ENCODE measurements at regions not wholly inside any gene's neighbourhood (a gene's known extent, or its start where the extent isn't known, plus 50 kb on each side); places are given as distances from the start of the nearest gene placed in this dataset.

DNA sequence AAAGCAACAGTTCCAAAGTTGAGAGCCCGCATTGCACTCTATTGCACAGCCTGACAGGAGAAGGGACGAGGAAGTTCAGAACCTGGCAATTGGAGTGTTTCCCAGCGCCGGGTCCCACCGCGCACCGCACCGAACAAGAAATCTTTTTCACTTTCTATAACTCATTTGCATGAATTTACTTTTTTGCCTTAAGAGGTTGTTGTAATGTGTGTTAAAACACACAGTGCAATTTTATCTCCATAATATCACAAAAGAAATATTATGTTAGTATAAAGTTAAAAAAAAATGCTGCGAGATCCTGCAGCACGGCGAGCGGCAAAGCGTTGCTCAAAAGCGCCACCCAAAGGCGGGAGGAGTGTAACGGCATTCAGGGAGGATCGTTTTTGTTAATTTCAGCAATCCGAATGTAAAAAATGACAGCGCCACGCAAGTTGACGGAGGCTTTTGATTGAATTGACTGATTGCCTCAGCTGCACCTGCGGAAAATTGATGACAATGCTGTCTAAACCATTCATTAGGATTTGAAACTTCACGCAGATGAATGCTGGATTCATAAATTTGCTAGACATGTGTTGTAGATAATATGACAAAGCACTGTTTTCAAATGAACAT is 303.6 kb upstream of the ZNF507 start:
- Histone ChIP-seq H4K8ac (ENCODE audit: low read depth, low read length) (no peak overlapping the region), H3K4me3 (ENCODE audit: low read length in 2 of 2) (no peak overlapping the region), H3K27me3 (ENCODE audit: control insufficient read depth in 3 of 3, insufficient read depth in 3 of 3, low read depth in 1 of 3, low read length in 3 of 3) (peaks cover 0 to 38% (median 3%) of the 10 kb centered on the region in 3 experiments), H2AFZ (ENCODE audit: low read length) (no peak overlapping the region), H3K4me1 (ENCODE audit: control insufficient read depth in 2 of 2, insufficient read depth in 1 of 2, low read depth in 1 of 2, low read length in 2 of 2) (no peaks in the 10 kb centered on the region), H3K23ac (ENCODE audit: low read depth, low read length, poor library complexity) (no peak overlapping the region), H3K9me3 (replicated peaks in 1 of 2; ENCODE audit: control insufficient read depth in 2 of 2, insufficient read depth in 1 of 2, low read depth in 1 of 2, low read length in 2 of 2) (no peaks in the 10 kb centered on the region), H3K18ac (ENCODE audit: low read length) (no peak overlapping the region), H4K91ac (ENCODE audit: low read depth, low read length, poor library complexity) (no peak overlapping the region), H2BK120ac (ENCODE audit: low read depth, low read length) (no peak overlapping the region), H3K79me1 (ENCODE audit: low read depth, low read length) (no peaks in the 10 kb centered on the region), H3K9ac (ENCODE audit: low read depth, low read length, poor library complexity) (no peak overlapping the region), H3K27ac (replicated peaks; ENCODE audit: low read length) (no peak overlapping the region), H3K14ac (ENCODE audit: low read length) (no peak overlapping the region), H2BK5ac (ENCODE audit: low read length) (no peak overlapping the region), H2BK12ac (ENCODE audit: low read length) (no peak overlapping the region), H2BK15ac (ENCODE audit: low read length) (no peak overlapping the region), H2AK5ac (ENCODE audit: low read depth, low read length) (no peak overlapping the region), H3K36me3 (replicated peaks in 1 of 2; ENCODE audit: control insufficient read depth in 2 of 2, insufficient read depth in 2 of 2, low read length in 2 of 2) (no peaks in the 10 kb centered on the region), H3K4me2 (ENCODE audit: insufficient read depth, low read length, poor library complexity, severe bottlenecking) (peak overlapping the region; percentile 38), H3K4ac (ENCODE audit: low read length) (no peak overlapping the region)
- DNase-seq (ENCODE audit: low spot score): peak; percentile 57
- WGBS, 2 donors (ENCODE audit: extremely low coverage in 2 of 2, insufficient read length in 2 of 2, insufficient replicate concordance in 1 of 2): no CpG with 5 or more reads among the region's 23 CpGs

DNA sequence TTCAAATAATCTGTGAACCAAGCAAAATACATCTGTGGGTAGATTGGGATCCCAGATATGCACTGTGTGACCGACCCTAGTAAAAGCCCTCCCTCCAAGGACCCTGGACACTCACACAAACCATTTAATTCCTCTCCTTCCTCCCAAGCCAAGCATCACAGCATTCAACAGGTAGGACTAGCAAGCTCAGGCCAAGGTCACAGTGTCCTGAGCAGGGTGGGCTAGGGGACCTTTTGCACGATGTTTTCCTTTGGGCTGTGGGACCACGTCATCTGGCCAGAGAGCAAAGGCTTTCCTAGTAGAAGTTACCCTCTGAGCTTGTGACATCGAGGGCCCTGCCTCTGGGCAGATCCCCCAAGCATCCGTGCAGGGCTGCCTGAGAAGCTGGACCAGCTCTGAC is 297.6 kb upstream of the ZNF507 start:
- Histone ChIP-seq H3K4ac (ENCODE audit: low read length) (no peak overlapping the region), H3K79me1 (ENCODE audit: low read depth, low read length) (no peaks in the 10 kb centered on the region), H2BK5ac (ENCODE audit: low read length) (no peak overlapping the region), H2BK15ac (ENCODE audit: low read length) (no peak overlapping the region), H2BK12ac (ENCODE audit: low read length) (no peak overlapping the region), H3K27me3 (ENCODE audit: control insufficient read depth in 3 of 3, insufficient read depth in 3 of 3, low read depth in 1 of 3, low read length in 3 of 3) (peaks cover 0 to 10% (median 0%) of the 10 kb centered on the region in 3 experiments), H3K27ac (replicated peaks; ENCODE audit: low read length) (no peak overlapping the region), H4K8ac (ENCODE audit: low read depth, low read length) (no peak overlapping the region), H2BK120ac (ENCODE audit: low read depth, low read length) (no peak overlapping the region), H3K9me3 (replicated peaks in 1 of 2; ENCODE audit: control insufficient read depth in 2 of 2, insufficient read depth in 1 of 2, low read depth in 1 of 2, low read length in 2 of 2) (no peaks in the 10 kb centered on the region), H3K9ac (ENCODE audit: low read depth, low read length, poor library complexity) (no peak overlapping the region), H2AK5ac (ENCODE audit: low read depth, low read length) (no peak overlapping the region), H3K4me2 (ENCODE audit: insufficient read depth, low read length, poor library complexity, severe bottlenecking) (no peak overlapping the region), H3K36me3 (replicated peaks in 1 of 2; ENCODE audit: control insufficient read depth in 2 of 2, insufficient read depth in 2 of 2, low read length in 2 of 2) (no peaks in the 10 kb centered on the region), H3K4me3 (ENCODE audit: low read length in 2 of 2) (no peak overlapping the region), H3K4me1 (ENCODE audit: control insufficient read depth in 2 of 2, insufficient read depth in 1 of 2, low read depth in 1 of 2, low read length in 2 of 2) (no peaks in the 10 kb centered on the region), H2AFZ (ENCODE audit: low read length) (no peak overlapping the region), H4K91ac (ENCODE audit: low read depth, low read length, poor library complexity) (no peak overlapping the region), H3K14ac (ENCODE audit: low read length) (no peak overlapping the region), H3K23ac (ENCODE audit: low read depth, low read length, poor library complexity) (no peak overlapping the region), H3K18ac (ENCODE audit: low read length) (no peak overlapping the region)
- no peak for DNase-seq (ENCODE audit: low spot score)
- no CpG with 5 or more reads among the region's 5 CpGs for WGBS, 2 donors (ENCODE audit: extremely low coverage in 2 of 2, insufficient read length in 2 of 2, insufficient replicate concordance in 1 of 2)

GRCh38 chr19:32053376-32053775 is 292.0 kb upstream of the ZNF507 start:
- WGBS, 2 donors (ENCODE audit: extremely low coverage in 2 of 2, insufficient read length in 2 of 2, insufficient replicate concordance in 1 of 2): no CpG with 5 or more reads among the region's 3 CpGs
- H3K4me3 ChIP-seq (ENCODE audit: low read length in 2 of 2): no peak overlapping the region
- H2AFZ ChIP-seq (ENCODE audit: low read length): no peak overlapping the region
- no peaks in the 10 kb centered on the region for H3K79me1 ChIP-seq (ENCODE audit: low read depth, low read length)
- no peak overlapping the region for H2BK12ac ChIP-seq (ENCODE audit: low read length)
- no peak overlapping the region for H2AK5ac ChIP-seq (ENCODE audit: low read depth, low read length)
- no peak overlapping the region for H3K18ac ChIP-seq (ENCODE audit: low read length)
- H3K36me3 ChIP-seq (replicated peaks in 1 of 2; ENCODE audit: control insufficient read depth in 2 of 2, insufficient read depth in 2 of 2, low read length in 2 of 2): no peaks in the 10 kb centered on the region
- H3K9me3 ChIP-seq (replicated peaks in 1 of 2; ENCODE audit: control insufficient read depth in 2 of 2, insufficient read depth in 1 of 2, low read depth in 1 of 2, low read length in 2 of 2): no peaks in the 10 kb centered on the region
- H3K27ac ChIP-seq (replicated peaks; ENCODE audit: low read length): no peak overlapping the region
- DNase-seq (ENCODE audit: low spot score): no peak
- H3K4ac ChIP-seq (ENCODE audit: low read length): no peak overlapping the region
- no peak overlapping the region for H3K14ac ChIP-seq (ENCODE audit: low read length)
- H3K23ac ChIP-seq (ENCODE audit: low read depth, low read length, poor library complexity): no peak overlapping the region
- H2BK15ac ChIP-seq (ENCODE audit: low read length): no peak overlapping the region
- H4K8ac ChIP-seq (ENCODE audit: low read depth, low read length): no peak overlapping the region
- no peaks in the 10 kb centered on the region for H3K4me1 ChIP-seq (ENCODE audit: control insufficient read depth in 2 of 2, insufficient read depth in 1 of 2, low read depth in 1 of 2, low read length in 2 of 2)
- H3K27me3 ChIP-seq (ENCODE audit: control insufficient read depth in 3 of 3, insufficient read depth in 3 of 3, low read depth in 1 of 3, low read length in 3 of 3): no peaks in the 10 kb centered on the region
- H2BK5ac ChIP-seq (ENCODE audit: low read length): no peak overlapping the region
- H2BK120ac ChIP-seq (ENCODE audit: low read depth, low read length): no peak overlapping the region
- no peak overlapping the region for H3K4me2 ChIP-seq (ENCODE audit: insufficient read depth, low read length, poor library complexity, severe bottlenecking)
- H4K91ac ChIP-seq (ENCODE audit: low read depth, low read length, poor library complexity): no peak overlapping the region
- H3K9ac ChIP-seq (ENCODE audit: low read depth, low read length, poor library complexity): no peak overlapping the region

DNA sequence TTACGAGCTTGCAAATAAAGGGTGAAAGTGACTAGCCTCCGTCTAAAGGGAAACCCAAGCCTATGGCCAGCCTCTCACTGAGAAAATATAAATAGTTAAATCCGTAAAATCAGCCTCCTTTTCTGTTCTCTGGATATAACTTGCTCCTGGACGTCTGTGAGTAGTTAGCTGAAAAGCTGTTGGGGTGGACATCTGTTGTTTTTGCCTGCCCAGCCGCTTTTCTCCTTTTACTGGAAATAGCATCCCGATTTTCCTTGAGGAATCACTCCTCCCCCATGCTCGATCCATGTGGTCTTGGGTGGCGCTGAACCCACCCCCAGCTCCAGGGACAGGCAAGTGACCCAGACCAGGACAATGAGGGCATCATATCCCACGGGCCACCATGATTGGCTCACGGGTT is 291.5 kb upstream of the ZNF507 start:
- no peaks in the 10 kb centered on the region for H3K36me3 ChIP-seq (replicated peaks in 1 of 2; ENCODE audit: control insufficient read depth in 2 of 2, insufficient read depth in 2 of 2, low read length in 2 of 2)
- H3K23ac ChIP-seq (ENCODE audit: low read depth, low read length, poor library complexity): no peak overlapping the region
- H3K4me2 ChIP-seq (ENCODE audit: insufficient read depth, low read length, poor library complexity, severe bottlenecking): no peak overlapping the region
- H2BK120ac ChIP-seq (ENCODE audit: low read depth, low read length): no peak overlapping the region
- H3K9ac ChIP-seq (ENCODE audit: low read depth, low read length, poor library complexity): no peak overlapping the region
- H3K9me3 ChIP-seq (replicated peaks in 1 of 2; ENCODE audit: control insufficient read depth in 2 of 2, insufficient read depth in 1 of 2, low read depth in 1 of 2, low read length in 2 of 2): no peaks in the 10 kb centered on the region
- H3K27ac ChIP-seq (replicated peaks; ENCODE audit: low read length): no peak overlapping the region
- no peak overlapping the region for H4K8ac ChIP-seq (ENCODE audit: low read depth, low read length)
- no peak overlapping the region for H2BK15ac ChIP-seq (ENCODE audit: low read length)
- no peak overlapping the region for H2AK5ac ChIP-seq (ENCODE audit: low read depth, low read length)
- no peak overlapping the region for H3K4me3 ChIP-seq (ENCODE audit: low read length in 2 of 2)
- no peak overlapping the region for H3K14ac ChIP-seq (ENCODE audit: low read length)
- H3K79me1 ChIP-seq (ENCODE audit: low read depth, low read length): no peaks in the 10 kb centered on the region
- H2BK5ac ChIP-seq (ENCODE audit: low read length): no peak overlapping the region
- no peak overlapping the region for H2BK12ac ChIP-seq (ENCODE audit: low read length)
- no peaks in the 10 kb centered on the region for H3K27me3 ChIP-seq (ENCODE audit: control insufficient read depth in 3 of 3, insufficient read depth in 3 of 3, low read depth in 1 of 3, low read length in 3 of 3)
- DNase-seq (ENCODE audit: low spot score): no peak
- H3K4ac ChIP-seq (ENCODE audit: low read length): no peak overlapping the region
- H3K18ac ChIP-seq (ENCODE audit: low read length): no peak overlapping the region
- H4K91ac ChIP-seq (ENCODE audit: low read depth, low read length, poor library complexity): no peak overlapping the region
- no peaks in the 10 kb centered on the region for H3K4me1 ChIP-seq (ENCODE audit: control insufficient read depth in 2 of 2, insufficient read depth in 1 of 2, low read depth in 1 of 2, low read length in 2 of 2)
- no CpG with 5 or more reads among the region's 10 CpGs for WGBS, 2 donors (ENCODE audit: extremely low coverage in 2 of 2, insufficient read length in 2 of 2, insufficient replicate concordance in 1 of 2)
- H2AFZ ChIP-seq (ENCODE audit: low read length): no peak overlapping the region

Measured in neuronal stem cell (in vitro differentiated cells).